HAP-1 (cell line): ENCODE measurements at regions not wholly inside any gene's neighbourhood (a gene's known extent, or its start where the extent isn't known, plus 50 kb on each side); places are given as distances from the start of the nearest gene placed in this dataset.
A peak's percentile ranks its signal among the peaks of the same experiment; 100 is the strongest.

Experiments
- DNase-seq, 2 experiments: peaks; one replicate each; pipeline ENCODE4 v3.0.0-alpha.2; 2016 to 2020; ENCODE audit warnings: low spot score in 2 of 2
- H3K27me3 ChIP-seq: fragments of 250-450 bp; sonication (Bioruptor Pico); 2 replicates; pipeline ENCODE4 v1.5.1; 2020; ENCODE audit warnings: low read depth, mild to moderate bottlenecking, moderate library complexity
- H3K36me3 ChIP-seq: fragments of 250-450 bp; sonication (Bioruptor Pico); replicated peaks from 2 replicates; pipeline ENCODE4 v1.5.1; 2020; ENCODE audit warnings: mild to moderate bottlenecking
- H3K4me1 ChIP-seq: fragments of 250-450 bp; sonication (Bioruptor Pico); 2 replicates; pipeline ENCODE4 v1.5.1; 2020; ENCODE audit warnings: mild to moderate bottlenecking
- H3K4me3 ChIP-seq: fragments of 250-450 bp; sonication (Bioruptor Pico); 2 replicates; pipeline ENCODE4 v1.5.1; 2020; ENCODE audit warnings: mild to moderate bottlenecking, moderate library complexity
- H3K9me3 ChIP-seq: fragments of 250-450 bp; sonication (Bioruptor Pico); 2 replicates; pipeline ENCODE4 v1.5.1; 2020; ENCODE audit warnings: mild to moderate bottlenecking, moderate library complexity
- in situ Hi-C: fragments of 300-500 bp; cut with MboI; formaldehyde crosslinking; loops from 3 replicates; pipeline ENCODE4 v1.14.3; 2020; ENCODE audit warnings: low sequenced_read_pairs, inconsistent platforms, mixed read lengths

DNA sequence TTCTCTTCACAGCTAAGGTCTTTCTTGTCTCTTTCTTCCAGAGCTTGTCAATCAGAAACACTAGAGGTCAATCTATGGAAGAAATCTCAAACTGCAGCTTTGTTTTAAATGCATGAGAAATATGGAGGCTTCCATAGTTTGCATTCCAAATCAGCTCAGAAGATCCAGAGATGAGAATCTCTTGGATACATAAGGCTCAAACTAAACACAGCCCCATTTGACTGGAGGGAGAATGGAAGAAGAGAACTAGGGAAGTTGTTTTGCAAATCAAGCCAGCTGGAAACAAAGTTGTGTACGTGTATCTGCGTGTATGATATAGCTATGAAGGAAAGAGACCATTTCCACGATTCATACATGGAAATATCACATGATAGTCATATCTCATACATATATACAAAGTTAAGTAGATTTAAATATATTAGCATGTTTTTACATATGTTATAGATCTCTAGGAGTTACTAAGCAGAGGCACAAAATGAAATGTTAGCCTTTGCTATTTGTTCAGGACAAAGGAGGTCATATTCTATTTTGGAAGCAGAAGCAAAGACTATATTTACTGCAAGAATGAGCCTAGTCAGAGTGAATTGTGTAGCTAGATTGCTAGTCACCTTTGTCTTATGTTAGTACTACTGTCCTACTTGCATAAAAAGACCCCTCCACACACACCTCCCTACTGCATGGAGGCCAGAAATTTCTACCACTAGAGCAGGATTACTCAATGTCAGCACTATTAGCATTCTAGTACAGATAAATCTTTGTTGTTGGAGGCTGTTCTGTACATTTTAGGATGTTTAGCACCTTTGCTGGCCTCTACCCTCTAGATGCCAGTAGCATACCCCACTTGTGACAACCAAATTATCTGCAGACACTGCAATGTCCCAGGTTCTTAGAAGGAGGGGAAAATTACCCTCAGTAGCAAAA is 303.5 kb upstream of the CHAC2 start:
- Histone ChIP-seq H3K36me3 (no peaks in the 10 kb centered on the region), H3K4me1 (no peaks in the 10 kb centered on the region), H3K27me3 (no peaks in the 10 kb centered on the region), H3K9me3 (no peaks in the 10 kb centered on the region), H3K4me3 (no peak overlapping the region)
- no peak for DNase-seq
- in situ Hi-C loops = no loop called here

- Histone ChIP-seq H3K4me1 (no peaks in the 10 kb centered on the region), H3K36me3 (no peaks in the 10 kb centered on the region), H3K4me3 (no peak overlapping the region), H3K9me3 (no peaks in the 10 kb centered on the region), H3K27me3 (no peaks in the 10 kb centered on the region)
- in situ Hi-C loops = no loop called here
- no peak for DNase-seq
Observed at GRCh38 chr2:53460937-53461336, 306.7 kb upstream of the CHAC2 start.

DNA sequence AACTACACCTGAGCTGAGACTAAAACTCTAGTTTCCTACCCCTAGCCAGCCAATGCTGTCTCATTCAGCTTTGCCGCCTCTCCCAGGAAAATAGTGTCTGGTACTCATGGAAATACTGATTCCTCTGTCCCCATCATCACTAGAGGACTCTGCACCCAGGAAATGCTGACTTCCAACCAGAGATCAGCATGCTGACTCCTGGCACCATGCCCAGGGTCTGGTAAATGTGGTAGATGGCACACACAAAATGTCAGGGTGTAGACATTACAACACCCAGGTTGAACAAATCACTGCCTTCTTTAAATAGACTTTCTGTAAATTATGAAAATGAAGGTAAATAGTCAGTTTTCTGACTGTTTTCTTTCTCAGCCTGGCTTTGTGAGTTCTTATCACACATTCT is 307.3 kb upstream of the CHAC2 start:
- Histone ChIP-seq H3K27me3 (no peaks in the 10 kb centered on the region), H3K36me3 (no peaks in the 10 kb centered on the region), H3K9me3 (no peaks in the 10 kb centered on the region), H3K4me1 (no peaks in the 10 kb centered on the region), H3K4me3 (no peak overlapping the region)
- no peak for DNase-seq
- in situ Hi-C loops = no loop called here

DNA sequence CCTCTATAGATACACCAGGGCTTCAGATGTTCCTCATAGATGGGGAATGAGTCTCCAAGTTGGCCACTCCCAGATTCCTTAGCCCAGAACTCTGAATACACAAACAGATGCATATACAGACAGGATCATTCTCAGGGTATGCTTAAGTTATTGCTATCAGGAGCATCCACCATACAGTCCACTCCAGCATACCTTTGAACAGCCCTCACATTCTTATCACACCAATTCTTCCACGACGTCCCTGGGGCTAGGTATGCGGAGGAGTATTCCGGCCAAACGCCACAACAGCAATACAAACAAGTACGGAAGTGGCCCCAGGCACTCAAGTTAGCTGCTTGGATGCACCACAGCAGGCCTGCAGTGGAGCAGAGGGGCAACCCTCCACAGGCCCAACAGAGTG is 312.5 kb upstream of the CHAC2 start:
- Histone ChIP-seq H3K4me1 (no peaks in the 10 kb centered on the region), H3K9me3 (no peaks in the 10 kb centered on the region), H3K4me3 (no peak overlapping the region), H3K36me3 (no peaks in the 10 kb centered on the region), H3K27me3 (no peaks in the 10 kb centered on the region)
- in situ Hi-C loops = no loop called here
- DNase-seq = peak in 1 of 2 experiments; percentile 14

DNA sequence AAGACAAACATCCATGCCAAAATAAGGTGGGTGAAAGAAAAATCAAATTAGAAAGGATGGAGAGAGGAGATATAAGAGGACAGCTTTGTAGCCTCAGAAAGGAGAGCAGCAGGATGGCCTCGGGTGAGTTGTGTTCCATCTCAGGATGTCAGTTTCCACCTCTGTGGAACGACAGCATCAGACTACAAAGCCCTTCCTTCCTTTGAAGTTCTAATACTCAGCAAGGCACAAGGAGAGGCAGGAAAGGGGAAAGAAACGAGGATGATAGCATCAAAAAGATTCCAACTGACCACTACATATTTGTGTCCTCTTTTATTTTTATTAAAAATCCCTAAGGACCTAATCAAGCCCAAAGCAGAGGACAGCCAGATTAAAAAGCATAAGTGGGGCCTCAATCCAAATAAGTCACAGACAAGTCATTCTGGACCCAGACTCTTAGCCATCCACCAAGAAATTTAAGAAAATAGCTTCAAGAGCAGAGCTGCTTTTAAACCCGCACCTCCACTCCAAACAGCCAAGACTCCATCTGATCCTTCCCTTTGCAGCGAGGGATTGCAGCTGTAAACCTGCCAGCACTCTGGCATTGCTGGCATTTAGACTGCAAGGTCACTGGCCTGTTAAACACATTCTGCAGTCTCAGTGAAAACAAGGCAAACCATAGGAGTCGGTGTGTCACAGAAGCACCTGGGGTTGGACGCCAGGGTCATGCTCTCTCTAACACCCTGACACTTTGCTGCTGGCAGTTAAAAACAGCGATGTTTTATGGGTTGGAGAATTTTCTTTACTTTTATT is 314.5 kb upstream of the CHAC2 start:
- no peaks in the 10 kb centered on the region for H3K27me3 ChIP-seq
- H3K9me3 ChIP-seq = no peaks in the 10 kb centered on the region
- no peak for DNase-seq
- H3K4me3 ChIP-seq = no peak overlapping the region
- no peaks in the 10 kb centered on the region for H3K4me1 ChIP-seq
- no peaks in the 10 kb centered on the region for H3K36me3 ChIP-seq
- in situ Hi-C loops = no loop called here

DNA sequence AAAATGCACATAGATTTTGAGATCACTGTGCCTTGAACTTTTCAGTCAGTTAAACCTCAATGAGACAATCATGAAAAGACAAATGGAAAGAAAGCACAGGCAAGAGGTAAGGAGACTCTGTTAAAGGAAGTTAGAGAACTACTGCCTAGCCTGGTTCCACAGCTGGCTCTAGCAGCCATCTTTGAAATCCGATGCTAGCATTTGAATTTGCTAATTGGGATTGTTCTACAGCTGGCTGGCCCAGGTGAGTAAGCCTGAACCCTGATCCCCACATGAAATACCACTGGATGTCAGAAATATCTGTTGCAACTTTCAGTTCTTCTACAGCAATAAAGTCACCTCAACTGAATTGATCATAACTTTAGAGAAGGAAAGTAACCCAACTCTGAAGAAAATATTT is 315.2 kb upstream of the CHAC2 start:
- Histone ChIP-seq H3K9me3 (no peaks in the 10 kb centered on the region), H3K4me1 (no peaks in the 10 kb centered on the region), H3K4me3 (no peak overlapping the region), H3K36me3 (no peaks in the 10 kb centered on the region), H3K27me3 (no peaks in the 10 kb centered on the region)
- no peak for DNase-seq
- in situ Hi-C loops = no loop called here

- in situ Hi-C loops = no loop called here
Observed at GRCh38 chr2:53450923-53451322, 316.7 kb upstream of the CHAC2 start.

GRCh38 chr2:53448591-53448990 is 319.0 kb upstream of the CHAC2 start:
- H3K4me1 ChIP-seq = no peaks in the 10 kb centered on the region
- H3K4me3 ChIP-seq = no peak overlapping the region
- H3K27me3 ChIP-seq = no peaks in the 10 kb centered on the region
- in situ Hi-C loops = no loop called here
- no peak for DNase-seq
- H3K9me3 ChIP-seq = no peaks in the 10 kb centered on the region
- no peaks in the 10 kb centered on the region for H3K36me3 ChIP-seq

More at GRCh38 chr2:53450923-53451322, 316.7 kb upstream of the CHAC2 start:
- Histone ChIP-seq H3K4me3 (no peak overlapping the region), H3K9me3 (no peaks in the 10 kb centered on the region), H3K27me3 (no peaks in the 10 kb centered on the region), H3K4me1 (no peaks in the 10 kb centered on the region), H3K36me3 (no peaks in the 10 kb centered on the region)
- DNase-seq = no peak

- in situ Hi-C loops = no loop called here
- Histone ChIP-seq H3K4me1 (no peaks in the 10 kb centered on the region), H3K4me3 (no peak overlapping the region), H3K27me3 (no peaks in the 10 kb centered on the region), H3K9me3 (no peaks in the 10 kb centered on the region), H3K36me3 (no peaks in the 10 kb centered on the region)
- no peak for DNase-seq
Observed at GRCh38 chr2:53448086-53448485, 319.5 kb upstream of the CHAC2 start.

- Histone ChIP-seq H3K4me1 (no peaks in the 10 kb centered on the region; the same call in 1 of the 2 replicates), H3K36me3 (no peaks in the 10 kb centered on the region), H3K4me3 (no peak overlapping the region), H3K9me3 (no peaks in the 10 kb centered on the region), H3K27me3 (no peaks in the 10 kb centered on the region)
- DNase-seq = no peak
- in situ Hi-C loops = no loop called here
Observed at GRCh38 chr2:53445383-53446070, 322.1 kb upstream of the CHAC2 start.

DNA sequence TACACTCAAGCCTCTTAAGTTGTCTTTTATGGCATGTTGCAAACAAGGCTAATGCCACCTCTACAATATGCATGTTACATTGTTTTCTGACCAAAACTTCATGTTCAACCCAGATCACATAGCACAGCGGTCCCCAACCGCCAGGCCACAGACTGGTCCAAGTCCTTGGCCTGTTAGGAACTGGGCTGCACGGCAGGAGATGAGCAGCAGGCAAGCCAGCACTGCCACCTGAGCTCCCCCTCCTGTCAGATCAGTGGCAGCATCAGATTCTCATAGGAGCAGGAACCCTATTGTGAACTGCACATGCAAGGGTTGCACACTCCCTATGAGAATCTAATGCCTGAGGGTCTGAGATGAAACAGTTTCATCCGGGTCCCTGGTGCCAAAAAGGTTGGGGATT is 324.8 kb upstream of the CHAC2 start:
- H3K27me3 ChIP-seq = no peaks in the 10 kb centered on the region
- in situ Hi-C loops = no loop called here

DNA sequence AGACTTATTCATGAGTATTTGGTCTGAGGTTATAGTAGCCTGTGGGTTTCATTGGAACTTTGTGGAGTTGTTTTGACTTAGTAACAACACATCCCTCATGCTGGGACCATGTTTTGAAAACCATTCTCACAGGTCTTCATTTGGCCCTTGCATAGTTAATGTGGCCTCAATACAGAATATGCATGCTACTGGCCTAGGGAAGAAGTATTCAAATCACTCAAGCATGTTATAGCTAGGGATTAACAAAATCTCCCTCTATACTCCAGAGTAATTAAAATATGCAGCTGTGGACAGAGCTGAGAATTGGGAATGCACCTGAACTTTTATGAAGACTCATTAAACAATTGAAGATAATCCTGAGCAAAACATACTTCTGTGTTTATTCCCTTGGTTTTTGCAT is 325.5 kb upstream of the CHAC2 start:
- DNase-seq = no peak
- Histone ChIP-seq H3K27me3 (no peaks in the 10 kb centered on the region), H3K9me3 (no peaks in the 10 kb centered on the region), H3K4me3 (no peak overlapping the region), H3K4me1 (peaks cover 7% of the 10 kb centered on the region), H3K36me3 (no peaks in the 10 kb centered on the region)
- in situ Hi-C loops = no loop called here

More for the DNA sequence above, 324.8 kb upstream of the CHAC2 start:
- Histone ChIP-seq H3K4me1 (peaks cover 3% of the 10 kb centered on the region), H3K9me3 (no peaks in the 10 kb centered on the region), H3K36me3 (no peaks in the 10 kb centered on the region), H3K4me3 (no peak overlapping the region)
- peak in 1 of 2 experiments; percentile 50 for DNase-seq

DNA sequence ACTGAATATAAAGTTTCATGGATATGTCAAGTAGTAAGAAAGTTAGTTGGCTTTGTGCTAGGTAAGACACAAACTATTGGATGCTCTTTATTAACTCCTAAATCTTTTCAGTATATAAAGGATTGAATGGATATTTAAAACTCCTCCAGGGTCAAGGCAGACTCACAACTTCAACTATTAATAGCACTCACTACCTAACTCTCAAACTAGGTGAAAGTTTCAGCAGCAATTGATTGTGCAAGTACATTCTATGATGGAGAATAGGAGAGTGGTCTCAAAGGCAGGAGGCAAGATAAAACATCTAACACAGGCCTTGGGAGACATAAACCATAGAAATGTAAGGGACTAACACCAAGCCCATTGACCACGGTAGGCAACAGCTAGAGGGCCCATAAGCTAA is 328.9 kb upstream of the CHAC2 start:
- in situ Hi-C loops = no loop called here
- Histone ChIP-seq H3K9me3 (no peaks in the 10 kb centered on the region), H3K27me3 (no peaks in the 10 kb centered on the region), H3K36me3 (no peaks in the 10 kb centered on the region), H3K4me3 (no peak overlapping the region), H3K4me1 (peaks cover 38% of the 10 kb centered on the region)
- no peak for DNase-seq

GRCh38 chr2:53438100-53438499 is 329.5 kb upstream of the CHAC2 start:
- Histone ChIP-seq H3K27me3 (no peaks in the 10 kb centered on the region), H3K4me3 (no peak overlapping the region), H3K36me3 (no peaks in the 10 kb centered on the region), H3K4me1 (peaks cover 38% of the 10 kb centered on the region), H3K9me3 (no peaks in the 10 kb centered on the region)
- DNase-seq = no peak
- in situ Hi-C loops = no loop called here
